ENCODE measurements at regions not wholly inside any gene's neighbourhood (a gene's known extent, or its start where the extent isn't known, plus 50 kb on each side); places are given as distances from the start of the nearest gene placed in this dataset.
"Not testable (repeated sequence)": the region's sequence is repeated elsewhere in the genome, so short reads cannot be mapped to it uniquely, and the experiment has no call there.

GRCh38 chrX:68982476-68982875, 153.7 kb downstream of the EFNB1 start:
- Histone ChIP-seq H3K4me1 (no peaks in the 10 kb centered on the region), H3K27me3 (ENCODE audit: insufficient read depth in 3 of 3, low read length in 2 of 3) (no peaks in the 10 kb centered on the region), H3K27ac (no peak overlapping the region), H3K4me3 (no peak overlapping the region), H3K9me3 (no peaks in the 10 kb centered on the region), H3K36me3 (ENCODE audit: insufficient read depth in 1 of 2, low read depth in 1 of 2) (no peaks in the 10 kb centered on the region)
- TF ChIP-seq, protein P1, sequence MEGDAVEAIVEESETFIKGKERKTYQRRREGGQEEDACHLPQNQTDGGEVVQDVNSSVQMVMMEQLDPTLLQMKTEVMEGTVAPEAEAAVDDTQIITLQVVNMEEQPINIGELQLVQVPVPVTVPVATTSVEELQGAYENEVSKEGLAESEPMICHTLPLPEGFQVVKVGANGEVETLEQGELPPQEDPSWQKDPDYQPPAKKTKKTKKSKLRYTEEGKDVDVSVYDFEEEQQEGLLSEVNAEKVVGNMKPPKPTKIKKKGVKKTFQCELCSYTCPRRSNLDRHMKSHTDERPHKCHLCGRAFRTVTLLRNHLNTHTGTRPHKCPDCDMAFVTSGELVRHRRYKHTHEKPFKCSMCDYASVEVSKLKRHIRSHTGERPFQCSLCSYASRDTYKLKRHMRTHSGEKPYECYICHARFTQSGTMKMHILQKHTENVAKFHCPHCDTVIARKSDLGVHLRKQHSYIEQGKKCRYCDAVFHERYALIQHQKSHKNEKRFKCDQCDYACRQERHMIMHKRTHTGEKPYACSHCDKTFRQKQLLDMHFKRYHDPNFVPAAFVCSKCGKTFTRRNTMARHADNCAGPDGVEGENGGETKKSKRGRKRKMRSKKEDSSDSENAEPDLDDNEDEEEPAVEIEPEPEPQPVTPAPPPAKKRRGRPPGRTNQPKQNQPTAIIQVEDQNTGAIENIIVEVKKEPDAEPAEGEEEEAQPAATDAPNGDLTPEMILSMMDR (IDR thresholded peaks at IDR 0.05), result no peak
- whole genome bisulfite sequencing, 3 donors, result 72 to 91% (median 87%) methylated on average over 4 to 5 of the region's 5 CpGs
- DNase-seq (no peak), ATAC-seq (no peak)
- intact Hi-C loops (cut with DNase I), result no loop called here

- no peaks in the 10 kb centered on the region for H3K4me1 ChIP-seq
- 75 to 98% (median 95%) methylated on average over 6 to 9 of the region's 9 CpGs for WGBS, 3 donors
- no peak overlapping the region for H3K27ac ChIP-seq
- H3K27me3 ChIP-seq (ENCODE audit: insufficient read depth in 3 of 3, low read length in 2 of 3), result no peaks in the 10 kb centered on the region
- H3K4me3 ChIP-seq, result no peak overlapping the region
- H3K36me3 ChIP-seq (ENCODE audit: insufficient read depth in 1 of 2, low read depth in 1 of 2), result no peaks in the 10 kb centered on the region
- TF ChIP-seq, protein P1 (IDR thresholded peaks at IDR 0.05), result no peak
- ATAC-seq, result no peak
- peaks cover 7% of the 10 kb centered on the region for H3K9me3 ChIP-seq
- intact Hi-C loops (cut with DNase I), result no loop called here
- DNase-seq, result no peak
Measured at GRCh38 chrX:68980906-68981616, 152.2 kb downstream of the EFNB1 start.

GRCh38 chrX:68978655-68979054, 149.8 kb downstream of the EFNB1 start:
- Histone ChIP-seq H3K4me1 (no peaks in the 10 kb centered on the region), H3K4me3 (no peak overlapping the region), H3K36me3 (ENCODE audit: insufficient read depth in 1 of 2, low read depth in 1 of 2) (no peaks in the 10 kb centered on the region), H3K27me3 (ENCODE audit: insufficient read depth in 3 of 3, low read length in 2 of 3) (no peaks in the 10 kb centered on the region), H3K9me3 (peaks cover 11% of the 10 kb centered on the region), H3K27ac (no peak overlapping the region)
- ATAC-seq (no peak), DNase-seq (no peak)
- 36 to 63% methylated on average over 1 of the region's 1 CpG; no CpG with 5 or more reads in 1 of the 3 donors for WGBS, 3 donors
- TF ChIP-seq, protein P1 (IDR thresholded peaks at IDR 0.05), result no peak
- intact Hi-C loops (cut with DNase I), result no loop called here

- TF ChIP-seq, protein P1 (IDR thresholded peaks at IDR 0.05), result no peak
- intact Hi-C loops (cut with DNase I), result no loop called here
- Histone ChIP-seq H3K4me3 (no peak overlapping the region), H3K27me3 (ENCODE audit: insufficient read depth in 3 of 3, low read length in 2 of 3) (no peaks in the 10 kb centered on the region), H3K9me3 (peaks cover 11% of the 10 kb centered on the region), H3K27ac (no peak overlapping the region), H3K36me3 (ENCODE audit: insufficient read depth in 1 of 2, low read depth in 1 of 2) (no peaks in the 10 kb centered on the region), H3K4me1 (no peaks in the 10 kb centered on the region)
- 29 to 40% (median 31%) methylated on average over 2 to 7 of the region's 7 CpGs for WGBS, 3 donors
- ATAC-seq (no peak), DNase-seq (no peak)
Measured at GRCh38 chrX:68978255-68978654, 149.4 kb downstream of the EFNB1 start.

DNA sequence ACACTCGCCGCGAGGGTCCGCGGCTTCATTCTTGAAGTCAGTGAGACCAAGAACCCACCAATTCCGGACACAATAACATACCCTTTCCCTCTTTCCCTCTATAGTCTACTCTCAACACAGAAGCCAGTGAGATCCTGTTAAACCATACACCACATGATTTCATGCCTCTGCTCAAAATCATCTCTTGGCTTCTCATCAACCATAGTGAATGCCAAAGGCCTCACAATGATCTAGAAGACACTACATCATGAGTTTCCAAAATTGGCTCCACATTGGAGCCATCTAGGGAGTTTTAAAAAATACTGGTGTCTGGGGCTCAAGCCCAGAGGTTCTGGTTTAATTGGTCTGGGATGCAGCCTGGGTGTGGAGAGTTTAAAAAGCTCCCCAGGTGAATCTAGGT, 124.5 kb downstream of the EFNB1 start:
- no peak for ATAC-seq
- no peaks in the 10 kb centered on the region for H3K27me3 ChIP-seq (ENCODE audit: insufficient read depth in 3 of 3, low read length in 2 of 3)
- 56 to 97% (median 87%) methylated on average over 5 to 6 of the region's 6 CpGs for WGBS, 3 donors
- TF ChIP-seq, protein P1 (IDR thresholded peaks at IDR 0.05), result no peak
- no peak overlapping the region for H3K27ac ChIP-seq
- no peak overlapping the region for H3K4me3 ChIP-seq
- no peaks in the 10 kb centered on the region for H3K36me3 ChIP-seq (ENCODE audit: insufficient read depth in 1 of 2, low read depth in 1 of 2)
- no peaks in the 10 kb centered on the region for H3K4me1 ChIP-seq
- intact Hi-C loops (cut with DNase I), result no loop called here
- peaks cover 10% of the 10 kb centered on the region for H3K9me3 ChIP-seq
- DNase-seq, result no peak

DNA sequence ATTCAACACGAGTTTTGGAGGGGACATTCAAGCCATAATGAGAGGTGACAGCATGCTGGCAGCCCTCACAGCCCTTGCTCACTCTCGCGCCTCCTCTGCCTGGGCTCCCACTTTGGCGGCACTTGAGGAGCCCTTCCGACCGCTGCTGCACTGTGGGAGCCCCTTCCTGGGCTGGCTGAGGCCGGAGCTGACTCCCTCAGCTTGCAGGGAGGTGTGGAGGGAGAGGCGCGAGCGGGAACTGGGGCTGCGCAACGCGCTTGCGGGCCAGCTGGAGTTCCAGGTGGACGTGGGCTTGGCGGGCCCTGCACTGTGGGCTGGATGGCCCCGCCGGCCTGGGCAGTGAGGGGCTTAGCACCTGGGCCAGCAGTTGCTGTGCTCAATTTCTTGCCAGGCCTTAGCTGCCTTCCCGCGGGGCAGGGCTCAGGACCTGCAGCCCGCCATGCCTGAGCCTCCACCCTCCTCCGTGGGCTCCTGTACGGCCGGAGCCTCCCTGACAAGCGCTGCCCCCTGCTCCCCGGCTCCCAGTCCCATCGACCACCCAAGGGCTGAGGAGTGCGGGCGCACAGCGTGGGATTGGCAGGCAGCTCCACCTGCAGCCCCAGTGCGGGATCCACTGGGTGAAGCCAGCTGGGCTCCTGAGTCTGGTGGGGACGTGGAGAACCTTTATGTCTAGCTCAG, 123.3 kb downstream of the EFNB1 start:
- H3K4me3 ChIP-seq; H3K4me1 ChIP-seq; ATAC-seq; H3K9me3 ChIP-seq; H3K27me3 ChIP-seq (ENCODE audit: insufficient read depth in 3 of 3, low read length in 2 of 3); H3K36me3 ChIP-seq (ENCODE audit: insufficient read depth in 1 of 2, low read depth in 1 of 2); DNase-seq; H3K27ac ChIP-seq; intact Hi-C loops (cut with DNase I): not testable (repeated sequence)
- WGBS, 3 donors, result 83 to 94% (median 88%) methylated on average over 18 to 32 of the region's 32 CpGs

Data from psoas muscle (tissue), 7 donors.